ENCODE measurements at regions not wholly inside any gene's neighbourhood (a gene's known extent, or its start where the extent isn't known, plus 50 kb on each side); places are given as distances from the start of the nearest gene placed in this dataset.
"Not testable (repeated sequence)": the region's sequence is repeated elsewhere in the genome, so short reads cannot be mapped to it uniquely, and the experiment has no call there.

GRCh38 chr12:59486827-59487226 lies 109.0 kb upstream of the SLC16A7 start (continued):
- TF ChIP-seq ZBTB10 (tag by site-specific recombination; IDR thresholded peaks at IDR 0.05) (no peak), ZNF623 (tag by site-specific recombination; IDR thresholded peaks at IDR 0.05) (no peak), ZNF660 (tag by site-specific recombination; IDR thresholded peaks at IDR 0.05) (no peak), ZNF670 (tag by site-specific recombination; IDR thresholded peaks at IDR 0.05; ENCODE audit: low read depth) (no peak)

- ChIA-PET CTCF (no interaction called here), POLR2A (no interaction called here)
- H3K4me3 ChIP-seq (ENCODE audit: low read depth, low read length) = no peak overlapping the region
- H3K4me1 ChIP-seq (ENCODE audit: control insufficient read depth, insufficient read depth, low read length) = no peaks in the 10 kb centered on the region
- no peaks in the 10 kb centered on the region for H3K36me3 ChIP-seq (ENCODE audit: control insufficient read depth in 2 of 2, insufficient read depth in 1 of 2, low read length in 2 of 2)
- H3K9me3 ChIP-seq (ENCODE audit: control insufficient read depth, insufficient read depth, low read depth, low read length) = no peaks in the 10 kb centered on the region
- no peak for TF ChIP-seq SCRT1 (tag by site-specific recombination; IDR thresholded peaks at IDR 0.05; ENCODE audit: borderline replicate concordance)
- no peak for TF ChIP-seq ZIC2 (tag by site-specific recombination; IDR thresholded peaks at IDR 0.05)
- TF ChIP-seq ZFP69B (tag by site-specific recombination; IDR thresholded peaks at IDR 0.05) = no peak
- no peak overlapping the region for H3K27ac ChIP-seq (ENCODE audit: extremely low read depth, low read depth, low read length)
Measured at GRCh38 chr12:59484575-59484974, 111.3 kb upstream of the SLC16A7 start.

GRCh38 chr12:59474236-59474635 lies 121.6 kb upstream of the SLC16A7 start:
- H3K27ac ChIP-seq (ENCODE audit: extremely low read depth, low read depth, low read length); CTCF ChIA-PET; H3K4me1 ChIP-seq (ENCODE audit: control insufficient read depth, insufficient read depth, low read length); H3K4me3 ChIP-seq (ENCODE audit: low read depth, low read length); POLR2A ChIA-PET; H3K36me3 ChIP-seq (ENCODE audit: control insufficient read depth in 2 of 2, insufficient read depth in 1 of 2, low read length in 2 of 2); H3K9me3 ChIP-seq (ENCODE audit: control insufficient read depth, insufficient read depth, low read depth, low read length): not testable (repeated sequence)

- H3K4me1 ChIP-seq (ENCODE audit: control insufficient read depth, insufficient read depth, low read length) = no peaks in the 10 kb centered on the region
- ChIA-PET POLR2A (no interaction called here), CTCF (no interaction called here)
- no peak overlapping the region for H3K4me3 ChIP-seq (ENCODE audit: low read depth, low read length)
- no peak for TF ChIP-seq TSHZ1 (tag by site-specific recombination; IDR thresholded peaks at IDR 0.05; ENCODE audit: borderline replicate concordance)
- no peak for TF ChIP-seq GLIS1 (tag by site-specific recombination; IDR thresholded peaks at IDR 0.05)
- TF ChIP-seq SP7 (tag by site-specific recombination; IDR thresholded peaks at IDR 0.05) = no peak
- TF ChIP-seq BCL11A (tag by site-specific recombination; IDR thresholded peaks at IDR 0.05; ENCODE audit: low read depth) = no peak
- TF ChIP-seq ZNF48 (tag by site-specific recombination; IDR thresholded peaks at IDR 0.05) = no peak
- TF ChIP-seq ZNF214 (tag by site-specific recombination; IDR thresholded peaks at IDR 0.05; ENCODE audit: borderline replicate concordance) = no peak
- TF ChIP-seq ZNF404 (tag by site-specific recombination; IDR thresholded peaks at IDR 0.05) = no peak
- no peak for TF ChIP-seq PRDM1 (tag by site-specific recombination; IDR thresholded peaks at IDR 0.05)
- no peak for TF ChIP-seq TRIM28 (IDR thresholded peaks at IDR 0.05; ENCODE audit: borderline replicate concordance, low read length)
- no peak for TF ChIP-seq ZNF830 (tag by site-specific recombination; IDR thresholded peaks at IDR 0.05; ENCODE audit: low read depth)
- no peak for TF ChIP-seq KLF9 (tag by site-specific recombination; IDR thresholded peaks at IDR 0.05; ENCODE audit: low read depth)
- no peak overlapping the region for H3K27ac ChIP-seq (ENCODE audit: extremely low read depth, low read depth, low read length)
- H3K9me3 ChIP-seq (ENCODE audit: control insufficient read depth, insufficient read depth, low read depth, low read length) = no peaks in the 10 kb centered on the region
- no peaks in the 10 kb centered on the region for H3K36me3 ChIP-seq (ENCODE audit: control insufficient read depth in 2 of 2, insufficient read depth in 1 of 2, low read length in 2 of 2)
Measured at GRCh38 chr12:59472273-59472672, 123.6 kb upstream of the SLC16A7 start.
